GM18520 (cell line): ENCODE measurements at regions not wholly inside any gene's neighbourhood (a gene's known extent, or its start where the extent isn't known, plus 50 kb on each side); places are given as distances from the start of the nearest gene placed in this dataset.

ENCODE experiments used
- ATAC-seq: cut with Tn5 transposase; IDR thresholded peaks from one replicate; pipeline ENCODE4 v1.9.1; 2021; ENCODE audit not compliant: unreplicated experiment

GRCh38 chr14:82419933-82420332, 886.3 kb upstream of the SEL1L start:
- ATAC-seq: no peak

- ATAC-seq: no peak
Observed at GRCh38 chr14:82420871-82421270, 887.2 kb upstream of the SEL1L start.

GRCh38 chr14:82421286-82421685, 887.6 kb upstream of the SEL1L start:
- no peak for ATAC-seq

GRCh38 chr14:82422230-82422629, 888.6 kb upstream of the SEL1L start:
- ATAC-seq: no peak

- ATAC-seq: no peak
Observed at GRCh38 chr14:82425261-82425660, 891.6 kb upstream of the SEL1L start.

GRCh38 chr14:82431031-82431430, 897.4 kb upstream of the SEL1L start:
- ATAC-seq: no peak

- ATAC-seq: no peak
Observed at GRCh38 chr14:82432301-82433105, 898.9 kb upstream of the SEL1L start.

- no peak for ATAC-seq
Observed at GRCh38 chr14:82438436-82438835, 904.8 kb upstream of the SEL1L start.

GRCh38 chr14:82441270-82441669, 907.6 kb upstream of the SEL1L start:
- no peak for ATAC-seq

- no peak for ATAC-seq
Observed at GRCh38 chr14:82445810-82446570, 912.3 kb upstream of the SEL1L start.

- no peak for ATAC-seq
Observed at GRCh38 chr14:82447586-82447985, 913.9 kb upstream of the SEL1L start.

- no peak for ATAC-seq
Observed at GRCh38 chr14:82449926-82450468, 916.3 kb upstream of the SEL1L start.

GRCh38 chr14:82451675-82452074, 918.0 kb upstream of the SEL1L start:
- ATAC-seq: no peak

- ATAC-seq: no peak
Observed at GRCh38 chr14:82482345-82482744, 948.7 kb upstream of the SEL1L start.

- no peak for ATAC-seq
Observed at GRCh38 chr14:82488473-82488872, 954.8 kb upstream of the SEL1L start.

- no peak for ATAC-seq
Observed at GRCh38 chr14:82490397-82490796, 956.7 kb upstream of the SEL1L start.

- no peak for ATAC-seq
Observed at GRCh38 chr14:82492157-82492556, 958.5 kb upstream of the SEL1L start.

- no peak for ATAC-seq
Observed at GRCh38 chr14:82500222-82500621, 966.6 kb upstream of the SEL1L start.

- no peak for ATAC-seq
Observed at GRCh38 chr14:82501554-82501953, 967.9 kb upstream of the SEL1L start.

GRCh38 chr14:82502043-82502442, 968.4 kb upstream of the SEL1L start:
- ATAC-seq: no peak

GRCh38 chr14:82504894-82505293, 971.2 kb upstream of the SEL1L start:
- ATAC-seq: no peak

GRCh38 chr14:82510007-82510406, 976.4 kb upstream of the SEL1L start:
- ATAC-seq: no peak
